SK-N-SH (cell line): ENCODE measurements at regions not wholly inside any gene's neighbourhood (a gene's known extent, or its start where the extent isn't known, plus 50 kb on each side); places are given as distances from the start of the nearest gene placed in this dataset.

Experiments used
- CTCF ChIA-PET: fragments of 300-600, 350-600 bp; formaldehyde crosslinking; extraction: SDS; loops from one replicate; lab custom pipeline; 2021; lab: Yijun Ruan, JAX
- POLR2A ChIA-PET: fragments of 350-600 bp; sonication (Branson Sonifier 250); formaldehyde crosslinking; extraction: SDS; loops from one replicate; lab custom pipeline; 2020; ENCODE audit warnings: antibody characterized with exemption, inconsistent platforms; lab: Yijun Ruan, JAX
- DNase-seq: peaks from one replicate; pipeline ENCODE4 v3.0.0; 2012
- H2AFZ ChIP-seq: fragments of 200-600 bp; sonication (generic); 2 replicates; pipeline ENCODE4 v1.8.1; 2016; ENCODE audit warnings: antibody characterized with exemption, mild to moderate bottlenecking, low read depth
- H3F3A ChIP-seq: fragments of 200-600 bp; sonication (generic); replicated peaks from 2 replicates; pipeline ENCODE3; 2016; ENCODE audit warnings: antibody characterized with exemption, mild to moderate bottlenecking; ENCODE audit not compliant: insufficient read depth
- H3K27ac ChIP-seq, 2 experiments: fragments of 200-500 bp in 1 of 2; fragments of 200-600 bp in 1 of 2; sonication (Bioruptor generic) in 1 of 2; sonication (generic), shearing (Covaris generic) in 1 of 2; 2 replicates each; pipeline versions ENCODE4 v1.5.1 to v1.6.1; 2014 to 2016; ENCODE audit warnings: low read depth in 2 of 2, inconsistent platforms in 1 of 2, low read length in 1 of 2, mild to moderate bottlenecking in 1 of 2, mixed read lengths in 1 of 2
- H3K27me3 ChIP-seq: fragments of 200-600 bp; sonication (generic), shearing (Covaris generic); 2 replicates; pipeline ENCODE4 v1.6.1; 2016; ENCODE audit warnings: mixed run types; ENCODE audit not compliant: insufficient read depth
- H3K36me3 ChIP-seq, 2 experiments: fragments of 200-500 bp in 1 of 2; fragments of 200-600 bp in 1 of 2; sonication (Bioruptor generic) in 1 of 2; sonication (generic) in 1 of 2; replicated peaks in 1 of 2; 2 replicates each; pipeline versions ENCODE3 to v1.5.1; 2014 to 2016; ENCODE audit warnings: low read length in 1 of 2, mild to moderate bottlenecking in 1 of 2; ENCODE audit not compliant: insufficient read depth in 2 of 2, control insufficient read depth in 1 of 2
- H3K4me1 ChIP-seq, 2 experiments: fragments of 200-500 bp in 1 of 2; fragments of 200-600 bp in 1 of 2; sonication (Bioruptor generic) in 1 of 2; sonication (generic), shearing (Covaris generic) in 1 of 2; 2 replicates each; pipeline versions ENCODE4 v1.5.1 to v1.6.1; 2014 to 2016; ENCODE audit warnings: low read depth in 1 of 2, low read length in 1 of 2, mixed run types in 1 of 2; ENCODE audit not compliant: insufficient read depth in 2 of 2, control insufficient read depth in 1 of 2
- H3K4me2 ChIP-seq: fragments of 200-600 bp; sonication (generic), shearing (Covaris generic); 2 replicates; pipeline ENCODE4 v1.6.1; 2017; ENCODE audit warnings: mixed run types
- H3K4me3 ChIP-seq, 2 experiments: fragments of 200-500 bp in 1 of 2; fragments of 200-600 bp in 1 of 2; sonication (Bioruptor generic) in 1 of 2; sonication (generic), shearing (Covaris generic) in 1 of 2; 2 replicates each; pipeline versions ENCODE4 v1.5.1 to v1.8.1; 2014 to 2016; ENCODE audit warnings: low read depth in 2 of 2, inconsistent platforms in 1 of 2, low read length in 1 of 2, mild to moderate bottlenecking in 1 of 2, mixed read lengths in 1 of 2, moderate library complexity in 1 of 2
- H3K79me2 ChIP-seq: fragments of 200-600 bp; sonication (generic); 2 replicates; pipeline ENCODE4 v1.8.1; 2017; ENCODE audit warnings: mild to moderate bottlenecking; ENCODE audit not compliant: insufficient read depth
- H3K9ac ChIP-seq: fragments of 200-600 bp; sonication (generic); 2 replicates; pipeline ENCODE4 v1.6.1; 2017; ENCODE audit warnings: mixed run types
- H3K9me2 ChIP-seq: fragments of 200-600 bp; sonication (generic); 2 replicates; pipeline ENCODE4 v1.6.1; 2017; ENCODE audit warnings: mixed run types
- H3K9me3 ChIP-seq: fragments of 200-600 bp; sonication (generic); 2 replicates; pipeline ENCODE4 v1.6.1; 2017; ENCODE audit warnings: mixed run types, mild to moderate bottlenecking, moderate library complexity
- H4K20me1 ChIP-seq: fragments of 200-600 bp; sonication (generic); 2 replicates; pipeline ENCODE4 v1.6.1; 2017; ENCODE audit warnings: mild to moderate bottlenecking, mixed run types; ENCODE audit not compliant: insufficient read depth
- EP300 ChIP-seq, 2 experiments: IDR thresholded peaks; 2 replicates each; pipeline versions ENCODE4 v1.4.0 to v1.6.1; 2012; ENCODE audit warnings: borderline replicate concordance in 1 of 2, low read depth in 1 of 2, low read length in 1 of 2
- EZH2phosphoT487 ChIP-seq: fragments of 200-600 bp; sonication (generic); IDR thresholded peaks from 2 replicates; pipeline ENCODE4 v1.6.1; 2017; ENCODE audit warnings: low read depth, mixed run types, mild to moderate bottlenecking, antibody characterized with exemption, moderate library complexity, borderline replicate concordance
- FOSL2 ChIP-seq: IDR thresholded peaks from 2 replicates; pipeline ENCODE4 v1.4.0; 2012; ENCODE audit warnings: low read depth, mild to moderate bottlenecking, moderate library complexity, borderline replicate concordance
- FOXJ3 ChIP-seq: sonication (generic); formaldehyde crosslinking; IDR thresholded peaks from 2 replicates; pipeline ENCODE4 v1.5.1; 2020; ENCODE audit warnings: mild to moderate bottlenecking, missing genetic modification reagents
- GATA2 ChIP-seq: sonication (generic); formaldehyde crosslinking; IDR thresholded peaks from 2 replicates; pipeline ENCODE4 v1.5.0; 2020; ENCODE audit warnings: mild to moderate bottlenecking, missing genetic modification reagents
- MEF2A ChIP-seq: IDR thresholded peaks from 2 replicates; pipeline ENCODE4 v1.4.0; 2012; ENCODE audit warnings: low read depth, borderline replicate concordance
- POLR2AphosphoS5 ChIP-seq: IDR thresholded peaks from 2 replicates; pipeline ENCODE4 v1.6.1; 2012; ENCODE audit warnings: low read depth, low read length
- RFX5 ChIP-seq: IDR thresholded peaks from 2 replicates; pipeline ENCODE4 v1.6.1; 2012; ENCODE audit warnings: mild to moderate bottlenecking, improper control_type of control experiment, low read length
- TCF12 ChIP-seq: IDR thresholded peaks from 2 replicates; pipeline ENCODE4 v1.4.0; 2012
- YY1 ChIP-seq: IDR thresholded peaks from 2 replicates; pipeline ENCODE4 v1.4.0; 2012; ENCODE audit warnings: low read depth, mild to moderate bottlenecking
- WGBS: methylation state at CpG from one replicate; pipeline ENCODE4 v1.1.6; 2017; ENCODE audit warnings: low lambda C conversion rate; 5-methylcytosine and 5-hydroxymethylcytosine counted together
- TF ChIP-seq, protein P1 (sequence below): IDR thresholded peaks from 2 replicates; pipeline ENCODE4 v1.4.0; 2012; ENCODE audit warnings: low read depth, borderline replicate concordance
- TF ChIP-seq, protein P2 (sequence below): IDR thresholded peaks from 2 replicates; pipeline ENCODE4 v1.4.0; 2012; ENCODE audit warnings: low read depth
- TF ChIP-seq, protein P3 (sequence below): fragments of 200-600 bp; sonication (generic); IDR thresholded peaks from 2 replicates; pipeline ENCODE4 v1.6.1; 2017; ENCODE audit warnings: antibody characterized with exemption, mild to moderate bottlenecking, moderate library complexity
- TF ChIP-seq, protein P4 (sequence below): fragments of 150-350 bp; IDR thresholded peaks from 2 replicates; pipeline ENCODE4 v1.6.1; 2016; ENCODE audit warnings: mild to moderate bottlenecking, low read depth, low read length
- TF ChIP-seq, protein P5 (sequence below): fragments of 150-350 bp; IDR thresholded peaks from 2 replicates; pipeline ENCODE4 v1.6.1; 2017; ENCODE audit warnings: antibody characterized with exemption, low read length, low read depth, borderline replicate concordance

DNA sequence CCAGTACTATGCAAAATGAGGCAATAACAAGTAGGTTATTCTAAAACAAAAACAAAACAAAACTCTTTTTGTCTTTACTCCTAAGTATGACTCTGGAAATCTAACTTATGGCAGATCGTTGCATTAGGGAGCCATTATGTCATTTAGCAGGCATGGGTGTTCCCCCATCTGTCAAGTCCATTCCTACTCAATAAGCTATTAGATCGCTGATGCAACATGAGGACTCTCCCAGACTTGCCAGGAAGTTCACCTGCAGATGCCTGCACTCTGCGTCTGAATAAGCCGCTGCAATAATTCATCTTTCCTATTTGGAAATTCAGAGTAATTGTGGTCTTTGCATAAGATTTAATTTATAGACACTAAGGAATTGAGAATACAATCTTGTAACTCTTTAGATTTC lies 585.0 kb downstream of the KIF4B start (continued):
- TF ChIP-seq, protein P1, sequence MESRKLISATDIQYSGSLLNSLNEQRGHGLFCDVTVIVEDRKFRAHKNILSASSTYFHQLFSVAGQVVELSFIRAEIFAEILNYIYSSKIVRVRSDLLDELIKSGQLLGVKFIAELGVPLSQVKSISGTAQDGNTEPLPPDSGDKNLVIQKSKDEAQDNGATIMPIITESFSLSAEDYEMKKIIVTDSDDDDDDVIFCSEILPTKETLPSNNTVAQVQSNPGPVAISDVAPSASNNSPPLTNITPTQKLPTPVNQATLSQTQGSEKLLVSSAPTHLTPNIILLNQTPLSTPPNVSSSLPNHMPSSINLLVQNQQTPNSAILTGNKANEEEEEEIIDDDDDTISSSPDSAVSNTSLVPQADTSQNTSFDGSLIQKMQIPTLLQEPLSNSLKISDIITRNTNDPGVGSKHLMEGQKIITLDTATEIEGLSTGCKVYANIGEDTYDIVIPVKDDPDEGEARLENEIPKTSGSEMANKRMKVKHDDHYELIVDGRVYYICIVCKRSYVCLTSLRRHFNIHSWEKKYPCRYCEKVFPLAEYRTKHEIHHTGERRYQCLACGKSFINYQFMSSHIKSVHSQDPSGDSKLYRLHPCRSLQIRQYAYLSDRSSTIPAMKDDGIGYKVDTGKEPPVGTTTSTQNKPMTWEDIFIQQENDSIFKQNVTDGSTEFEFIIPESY, result no peak

DNA sequence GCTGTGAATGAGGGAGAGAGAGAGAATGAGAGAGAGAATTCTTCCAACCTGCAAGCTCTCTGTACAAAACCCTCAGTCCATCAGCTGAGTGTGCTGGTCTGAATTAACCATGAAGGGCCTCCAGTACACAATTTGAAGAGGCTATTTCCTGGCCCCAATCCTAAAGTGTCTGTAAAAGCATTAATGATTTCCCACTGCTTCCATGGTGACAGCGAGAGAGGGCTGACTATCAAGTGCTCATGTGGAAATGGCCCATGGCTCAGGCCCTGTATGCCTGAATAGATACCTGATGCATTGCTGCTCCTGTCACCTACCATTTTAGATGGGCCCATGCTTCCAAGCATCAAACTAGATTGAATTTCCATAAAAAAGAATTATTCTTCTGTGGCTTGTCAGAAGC lies 592.4 kb downstream of the KIF4B start:
- Histone ChIP-seq H3K4me2 (no peak overlapping the region), H2AFZ (no peak overlapping the region), H3K79me2 (no peaks in the 10 kb centered on the region), H3F3A (no peaks in the 10 kb centered on the region), H3K9ac (no peak overlapping the region), H3K27me3 (no peaks in the 10 kb centered on the region), H3K27ac (no peak overlapping the region), H3K9me2 (no peaks in the 10 kb centered on the region), H3K36me3 (no peaks in the 10 kb centered on the region), H4K20me1 (no peaks in the 10 kb centered on the region), H3K4me1 (no peaks in the 10 kb centered on the region; a peak in 1 of 4 replicates)
- CTCF ChIA-PET, result no interaction called here
- no peak for DNase-seq
- WGBS, result 13% methylated on average over 1 of the region's 1 CpG
- POLR2A ChIA-PET, result no interaction called here
- TF ChIP-seq POLR2AphosphoS5 (no peak), YY1 (no peak), EP300 (IDR thresholded peaks at IDR 0.05; ENCODE audit: borderline replicate concordance in 1 of 2, low read depth in 1 of 2, low read length in 1 of 2) (no peak), TCF12 (no peak), MEF2A (no peak), EZH2phosphoT487 (no peak), FOXJ3 (CRISPR knock-in tag) (no peak), RFX5 (no peak), GATA2 (CRISPR knock-in tag) (no peak), FOSL2 (no peak)
- TF ChIP-seq, protein P2, sequence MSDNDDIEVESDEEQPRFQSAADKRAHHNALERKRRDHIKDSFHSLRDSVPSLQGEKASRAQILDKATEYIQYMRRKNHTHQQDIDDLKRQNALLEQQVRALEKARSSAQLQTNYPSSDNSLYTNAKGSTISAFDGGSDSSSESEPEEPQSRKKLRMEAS, result no peak
- TF ChIP-seq, protein P3, sequence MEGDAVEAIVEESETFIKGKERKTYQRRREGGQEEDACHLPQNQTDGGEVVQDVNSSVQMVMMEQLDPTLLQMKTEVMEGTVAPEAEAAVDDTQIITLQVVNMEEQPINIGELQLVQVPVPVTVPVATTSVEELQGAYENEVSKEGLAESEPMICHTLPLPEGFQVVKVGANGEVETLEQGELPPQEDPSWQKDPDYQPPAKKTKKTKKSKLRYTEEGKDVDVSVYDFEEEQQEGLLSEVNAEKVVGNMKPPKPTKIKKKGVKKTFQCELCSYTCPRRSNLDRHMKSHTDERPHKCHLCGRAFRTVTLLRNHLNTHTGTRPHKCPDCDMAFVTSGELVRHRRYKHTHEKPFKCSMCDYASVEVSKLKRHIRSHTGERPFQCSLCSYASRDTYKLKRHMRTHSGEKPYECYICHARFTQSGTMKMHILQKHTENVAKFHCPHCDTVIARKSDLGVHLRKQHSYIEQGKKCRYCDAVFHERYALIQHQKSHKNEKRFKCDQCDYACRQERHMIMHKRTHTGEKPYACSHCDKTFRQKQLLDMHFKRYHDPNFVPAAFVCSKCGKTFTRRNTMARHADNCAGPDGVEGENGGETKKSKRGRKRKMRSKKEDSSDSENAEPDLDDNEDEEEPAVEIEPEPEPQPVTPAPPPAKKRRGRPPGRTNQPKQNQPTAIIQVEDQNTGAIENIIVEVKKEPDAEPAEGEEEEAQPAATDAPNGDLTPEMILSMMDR, result no peak
- TF ChIP-seq, protein P4, sequence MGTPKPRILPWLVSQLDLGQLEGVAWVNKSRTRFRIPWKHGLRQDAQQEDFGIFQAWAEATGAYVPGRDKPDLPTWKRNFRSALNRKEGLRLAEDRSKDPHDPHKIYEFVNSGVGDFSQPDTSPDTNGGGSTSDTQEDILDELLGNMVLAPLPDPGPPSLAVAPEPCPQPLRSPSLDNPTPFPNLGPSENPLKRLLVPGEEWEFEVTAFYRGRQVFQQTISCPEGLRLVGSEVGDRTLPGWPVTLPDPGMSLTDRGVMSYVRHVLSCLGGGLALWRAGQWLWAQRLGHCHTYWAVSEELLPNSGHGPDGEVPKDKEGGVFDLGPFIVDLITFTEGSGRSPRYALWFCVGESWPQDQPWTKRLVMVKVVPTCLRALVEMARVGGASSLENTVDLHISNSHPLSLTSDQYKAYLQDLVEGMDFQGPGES, result no peak
- TF ChIP-seq, protein P5, sequence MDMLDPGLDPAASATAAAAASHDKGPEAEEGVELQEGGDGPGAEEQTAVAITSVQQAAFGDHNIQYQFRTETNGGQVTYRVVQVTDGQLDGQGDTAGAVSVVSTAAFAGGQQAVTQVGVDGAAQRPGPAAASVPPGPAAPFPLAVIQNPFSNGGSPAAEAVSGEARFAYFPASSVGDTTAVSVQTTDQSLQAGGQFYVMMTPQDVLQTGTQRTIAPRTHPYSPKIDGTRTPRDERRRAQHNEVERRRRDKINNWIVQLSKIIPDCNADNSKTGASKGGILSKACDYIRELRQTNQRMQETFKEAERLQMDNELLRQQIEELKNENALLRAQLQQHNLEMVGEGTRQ, result no peak
- TF ChIP-seq, all 33 proteins: peak for 0
- no peak overlapping the region for H3K4me3 ChIP-seq
- no peaks in the 10 kb centered on the region for H3K9me3 ChIP-seq
